ENCODE measurements at regions not wholly inside any gene's neighbourhood (a gene's known extent, or its start where the extent isn't known, plus 50 kb on each side); places are given as distances from the start of the nearest gene placed in this dataset.

- Histone ChIP-seq H3K36me3 (ENCODE audit: control insufficient read depth, insufficient read depth, low read length) (no peaks in the 10 kb centered on the region), H3K4me3 (ENCODE audit: low read length) (no peak overlapping the region), H3K27me3 (ENCODE audit: control insufficient read depth, insufficient read depth, low read length) (no peaks in the 10 kb centered on the region), H3K4me1 (ENCODE audit: control insufficient read depth, insufficient read depth, low read length) (no peaks in the 10 kb centered on the region), H3K9me3 (ENCODE audit: control insufficient read depth, insufficient read depth, low read length) (no peaks in the 10 kb centered on the region), H3K27ac (ENCODE audit: low read length) (no peak overlapping the region)
- no peaks in the 10 kb centered on the region for H3K9me3 Mint-ChIP-seq
- H3K4me3 Mint-ChIP-seq = no peak overlapping the region
- peaks cover 0 to 3% of the 10 kb centered on the region in 2 donors for H3K27me3 Mint-ChIP-seq (ENCODE audit: low read depth in 2 of 2)
- no peaks in the 10 kb centered on the region for H3K4me1 Mint-ChIP-seq
- TF ChIP-seq, protein P1, sequence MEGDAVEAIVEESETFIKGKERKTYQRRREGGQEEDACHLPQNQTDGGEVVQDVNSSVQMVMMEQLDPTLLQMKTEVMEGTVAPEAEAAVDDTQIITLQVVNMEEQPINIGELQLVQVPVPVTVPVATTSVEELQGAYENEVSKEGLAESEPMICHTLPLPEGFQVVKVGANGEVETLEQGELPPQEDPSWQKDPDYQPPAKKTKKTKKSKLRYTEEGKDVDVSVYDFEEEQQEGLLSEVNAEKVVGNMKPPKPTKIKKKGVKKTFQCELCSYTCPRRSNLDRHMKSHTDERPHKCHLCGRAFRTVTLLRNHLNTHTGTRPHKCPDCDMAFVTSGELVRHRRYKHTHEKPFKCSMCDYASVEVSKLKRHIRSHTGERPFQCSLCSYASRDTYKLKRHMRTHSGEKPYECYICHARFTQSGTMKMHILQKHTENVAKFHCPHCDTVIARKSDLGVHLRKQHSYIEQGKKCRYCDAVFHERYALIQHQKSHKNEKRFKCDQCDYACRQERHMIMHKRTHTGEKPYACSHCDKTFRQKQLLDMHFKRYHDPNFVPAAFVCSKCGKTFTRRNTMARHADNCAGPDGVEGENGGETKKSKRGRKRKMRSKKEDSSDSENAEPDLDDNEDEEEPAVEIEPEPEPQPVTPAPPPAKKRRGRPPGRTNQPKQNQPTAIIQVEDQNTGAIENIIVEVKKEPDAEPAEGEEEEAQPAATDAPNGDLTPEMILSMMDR (IDR thresholded peaks at IDR 0.05) = no peak
- intact Hi-C loops (cut with micrococcal nuclease) = no loop called here
- no peak for DNase-seq
- ATAC-seq = no peak
- 86% methylated on average over 6 of the region's 6 CpGs for WGBS (ENCODE audit: insufficient coverage)
- H3K27ac Mint-ChIP-seq = no peak overlapping the region
- H3K36me3 Mint-ChIP-seq = no peaks in the 10 kb centered on the region
Observed at GRCh38 chr1:178629252-178630154, 95.5 kb upstream of the RALGPS2 start.

GRCh38 chr1:178630417-178630816 lies 94.6 kb upstream of the RALGPS2 start:
- H3K27ac ChIP-seq (ENCODE audit: low read length) = no peak overlapping the region
- no peak overlapping the region for H3K4me3 ChIP-seq (ENCODE audit: low read length)
- H3K27me3 ChIP-seq (ENCODE audit: control insufficient read depth, insufficient read depth, low read length) = no peaks in the 10 kb centered on the region
- ATAC-seq (no peak), DNase-seq (no peak)
- Mint-ChIP-seq H3K4me3 (no peak overlapping the region), H3K4me1 (no peaks in the 10 kb centered on the region), H3K36me3 (no peaks in the 10 kb centered on the region), H3K9me3 (no peaks in the 10 kb centered on the region), H3K27ac (no peak overlapping the region), H3K27me3 (ENCODE audit: low read depth in 2 of 2) (peaks cover 0 to 5% of the 10 kb centered on the region in 2 donors)
- no peaks in the 10 kb centered on the region for H3K9me3 ChIP-seq (ENCODE audit: control insufficient read depth, insufficient read depth, low read length)
- intact Hi-C loops (cut with micrococcal nuclease) = no loop called here
- no peaks in the 10 kb centered on the region for H3K4me1 ChIP-seq (ENCODE audit: control insufficient read depth, insufficient read depth, low read length)
- no peaks in the 10 kb centered on the region for H3K36me3 ChIP-seq (ENCODE audit: control insufficient read depth, insufficient read depth, low read length)
- TF ChIP-seq, protein P1 (IDR thresholded peaks at IDR 0.05) = no peak

DNA sequence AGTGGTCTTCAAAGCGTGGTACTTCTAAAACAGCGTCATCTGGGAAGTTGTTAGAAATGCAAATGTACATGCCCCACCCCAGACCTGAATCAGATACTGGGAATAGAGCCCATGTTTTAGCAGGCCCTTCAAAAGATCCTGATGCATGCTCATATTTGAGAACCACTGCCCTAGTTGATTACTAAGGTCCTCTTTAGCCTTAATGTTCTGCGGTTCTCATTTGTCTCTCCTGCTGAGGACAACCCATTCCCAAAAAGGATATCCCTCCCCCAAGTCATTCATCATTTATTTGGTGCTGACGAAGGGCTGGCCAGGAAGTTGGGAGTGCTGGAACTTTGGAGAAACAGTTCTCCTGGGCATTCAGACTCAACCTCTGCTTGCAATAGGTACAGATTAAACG lies 92.4 kb upstream of the RALGPS2 start:
- intact Hi-C loops (cut with micrococcal nuclease) = no loop called here
- no peak overlapping the region for H3K4me3 ChIP-seq (ENCODE audit: low read length)
- H3K36me3 Mint-ChIP-seq = no peaks in the 10 kb centered on the region
- no peaks in the 10 kb centered on the region for H3K27me3 ChIP-seq (ENCODE audit: control insufficient read depth, insufficient read depth, low read length)
- no peak overlapping the region for H3K27ac ChIP-seq (ENCODE audit: low read length)
- 87% methylated on average over 4 of the region's 5 CpGs for WGBS (ENCODE audit: insufficient coverage)
- TF ChIP-seq, protein P1 (IDR thresholded peaks at IDR 0.05) = no peak
- H3K4me3 Mint-ChIP-seq = no peak overlapping the region
- no peaks in the 10 kb centered on the region for H3K36me3 ChIP-seq (ENCODE audit: control insufficient read depth, insufficient read depth, low read length)
- no peaks in the 10 kb centered on the region for H3K9me3 Mint-ChIP-seq
- no peak overlapping the region for H3K27ac Mint-ChIP-seq
- DNase-seq (no peak), ATAC-seq (no peak)
- no peaks in the 10 kb centered on the region for H3K9me3 ChIP-seq (ENCODE audit: control insufficient read depth, insufficient read depth, low read length)
- H3K27me3 Mint-ChIP-seq (ENCODE audit: low read depth in 2 of 2) = peaks cover 0 to 5% of the 10 kb centered on the region in 2 donors
- no peaks in the 10 kb centered on the region for H3K4me1 Mint-ChIP-seq
- no peaks in the 10 kb centered on the region for H3K4me1 ChIP-seq (ENCODE audit: control insufficient read depth, insufficient read depth, low read length)

- TF ChIP-seq, protein P1 (IDR thresholded peaks at IDR 0.05) = no peak
- Histone ChIP-seq H3K4me1 (ENCODE audit: control insufficient read depth, insufficient read depth, low read length) (no peaks in the 10 kb centered on the region), H3K9me3 (ENCODE audit: control insufficient read depth, insufficient read depth, low read length) (no peaks in the 10 kb centered on the region), H3K27ac (ENCODE audit: low read length) (no peak overlapping the region), H3K27me3 (ENCODE audit: control insufficient read depth, insufficient read depth, low read length) (no peaks in the 10 kb centered on the region), H3K4me3 (ENCODE audit: low read length) (no peak overlapping the region), H3K36me3 (ENCODE audit: control insufficient read depth, insufficient read depth, low read length) (no peaks in the 10 kb centered on the region)
- Mint-ChIP-seq H3K27ac (no peak overlapping the region), H3K4me3 (no peak overlapping the region), H3K4me1 (no peaks in the 10 kb centered on the region), H3K9me3 (no peaks in the 10 kb centered on the region), H3K27me3 (ENCODE audit: low read depth in 2 of 2) (peaks cover 0 to 5% of the 10 kb centered on the region in 2 donors), H3K36me3 (no peaks in the 10 kb centered on the region)
- ATAC-seq (no peak), DNase-seq (no peak)
- intact Hi-C loops (cut with micrococcal nuclease) = no loop called here
- 98% methylated on average over 4 of the region's 4 CpGs for WGBS (ENCODE audit: insufficient coverage)
Observed at GRCh38 chr1:178633056-178633455, 92.0 kb upstream of the RALGPS2 start.
